ENCODE measurements at regions not wholly inside any gene's neighbourhood (a gene's known extent, or its start where the extent isn't known, plus 50 kb on each side); places are given as distances from the start of the nearest gene placed in this dataset.

- no peak for TF ChIP-seq POLR2AphosphoS5 (IDR thresholded peaks at IDR 0.05; ENCODE audit: insufficient read depth in 1 of 2, low read depth in 1 of 2)
- TF ChIP-seq CTCF (IDR thresholded peaks at IDR 0.05): no peak
These were observed 121.4 kb upstream of the BMP2 start for GRCh38 chr20:6646021-6646636.

All from vagina (tissue), 2 donors.